Breast epithelium (tissue), 3 donors: ENCODE measurements at regions not wholly inside any gene's neighbourhood (a gene's known extent, or its start where the extent isn't known, plus 50 kb on each side); places are given as distances from the start of the nearest gene placed in this dataset.

ENCODE experiments used
- CTCF ChIP-seq, 3 donors: fragments of 450-650 bp; IDR thresholded peaks; one replicate each; pipeline ENCODE4 v1.5.1; 2016 to 2017; ENCODE audit warnings: antibody characterized with exemption in 3 of 3, mild to moderate bottlenecking in 3 of 3, moderate library complexity in 3 of 3
- POLR2AphosphoS5 ChIP-seq, 3 donors: sonication (generic); formaldehyde crosslinking; IDR thresholded peaks; one replicate each; pipeline ENCODE4 v1.6.1; 2017; ENCODE audit warnings: antibody characterized with exemption in 3 of 3

- TF ChIP-seq CTCF (IDR thresholded peaks at IDR 0.05) (no peak), POLR2AphosphoS5 (IDR thresholded peaks at IDR 0.05) (no peak)
Measured at GRCh38 chr1:239240736-239241135, 145.6 kb upstream of the CHRM3 start.
